NCI-H460 (cell line): ENCODE measurements at regions not wholly inside any gene's neighbourhood (a gene's known extent, or its start where the extent isn't known, plus 50 kb on each side); places are given as distances from the start of the nearest gene placed in this dataset.

Experiments
- DNase-seq: peaks from one replicate; pipeline ENCODE4 v3.0.0-alpha.2; 2016; ENCODE audit warnings: low read depth; ENCODE audit errors: extremely low read depth

GRCh38 chr22:49643998-49644397, 183.7 kb downstream of the BRD1 start:
- DNase-seq: no peak

GRCh38 chr22:49643466-49643865, 184.2 kb downstream of the BRD1 start:
- no peak for DNase-seq

DNA sequence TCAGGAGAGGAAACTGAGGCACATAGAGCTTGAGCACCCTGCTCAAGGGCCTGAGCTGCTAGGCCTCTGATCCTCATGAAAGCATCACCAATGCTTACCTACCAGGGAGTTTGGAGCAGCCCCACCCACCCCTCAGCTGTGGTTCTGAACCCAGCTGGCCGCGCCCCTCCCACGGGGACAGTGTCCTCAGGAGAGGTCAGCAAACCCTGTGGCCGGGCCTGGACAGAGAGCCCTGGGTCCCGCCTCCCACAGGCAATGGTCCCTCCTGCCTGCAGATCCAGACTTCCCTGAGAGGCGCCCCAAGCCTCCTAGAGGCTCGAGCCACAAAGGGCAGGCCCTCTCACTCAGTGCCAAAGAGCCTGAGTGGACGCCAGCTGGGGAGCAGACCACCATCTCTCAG, 184.9 kb downstream of the BRD1 start:
- no peak for DNase-seq

GRCh38 chr22:49642331-49642730, 185.3 kb downstream of the BRD1 start:
- no peak for DNase-seq

- no peak for DNase-seq
Observed at GRCh38 chr22:49641770-49642313, 185.8 kb downstream of the BRD1 start.

DNA sequence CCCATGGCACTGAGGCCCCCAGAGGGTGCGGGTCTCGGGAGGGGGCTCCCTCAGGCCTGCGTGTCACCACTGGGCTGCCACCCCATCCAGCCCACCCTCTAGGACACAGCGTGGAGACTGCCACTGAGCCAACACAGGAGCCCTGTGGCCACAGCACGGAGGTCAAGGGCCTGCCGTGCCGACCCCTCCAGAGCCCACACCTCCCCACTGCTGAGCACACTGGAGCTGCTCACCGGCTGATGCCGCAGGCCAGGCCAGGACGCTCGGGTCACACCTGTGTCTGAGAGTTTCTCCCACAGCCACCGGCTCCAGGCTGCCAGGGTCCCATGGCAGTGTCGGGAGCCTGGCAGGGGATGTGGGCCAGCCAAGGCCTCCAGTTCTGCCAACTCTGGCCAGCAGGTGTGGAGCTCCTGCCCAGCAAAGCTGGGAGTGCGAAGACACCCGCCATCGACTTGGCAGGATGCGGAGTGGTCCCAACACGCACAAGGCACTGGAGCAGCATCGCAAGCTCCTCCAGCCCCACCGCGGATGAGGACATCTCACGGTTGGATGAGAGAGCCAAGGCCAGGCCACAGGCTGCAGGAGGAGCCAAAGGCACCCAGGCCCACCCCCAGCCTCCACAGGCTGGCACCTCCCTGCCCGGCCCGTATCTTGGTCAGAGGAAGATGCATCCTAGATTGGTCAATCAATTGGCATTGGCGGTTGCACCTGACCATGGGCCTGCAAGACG, 187.1 kb downstream of the BRD1 start:
- no peak for DNase-seq

GRCh38 chr22:49639956-49640355, 187.7 kb downstream of the BRD1 start:
- no peak for DNase-seq

DNA sequence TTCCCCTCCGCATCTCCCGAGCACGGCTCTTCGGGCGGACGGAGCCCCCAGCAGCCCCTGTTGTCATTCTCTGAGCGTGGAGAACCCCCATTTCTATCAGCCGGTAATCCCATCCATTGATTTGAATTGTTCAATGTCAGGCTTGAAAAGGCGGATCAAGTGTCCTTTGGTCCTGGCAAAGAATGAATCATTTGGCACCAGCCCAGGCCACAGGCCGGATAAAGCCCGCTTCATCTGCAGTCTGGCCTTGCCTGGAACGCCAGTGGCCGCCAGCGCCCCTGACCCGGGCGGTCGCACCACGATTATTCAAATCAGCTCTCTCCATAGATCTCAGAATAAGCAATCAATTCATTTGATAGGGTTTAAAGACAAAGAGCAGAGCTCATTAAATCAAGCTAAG, 188.9 kb downstream of the BRD1 start:
- DNase-seq: no peak

GRCh38 chr22:49638001-49638400, 189.7 kb downstream of the BRD1 start:
- DNase-seq: no peak

- no peak for DNase-seq
Observed at GRCh38 chr22:49637255-49637760, 190.4 kb downstream of the BRD1 start.

GRCh38 chr22:49636649-49637048, 191.0 kb downstream of the BRD1 start:
- DNase-seq: no peak

DNA sequence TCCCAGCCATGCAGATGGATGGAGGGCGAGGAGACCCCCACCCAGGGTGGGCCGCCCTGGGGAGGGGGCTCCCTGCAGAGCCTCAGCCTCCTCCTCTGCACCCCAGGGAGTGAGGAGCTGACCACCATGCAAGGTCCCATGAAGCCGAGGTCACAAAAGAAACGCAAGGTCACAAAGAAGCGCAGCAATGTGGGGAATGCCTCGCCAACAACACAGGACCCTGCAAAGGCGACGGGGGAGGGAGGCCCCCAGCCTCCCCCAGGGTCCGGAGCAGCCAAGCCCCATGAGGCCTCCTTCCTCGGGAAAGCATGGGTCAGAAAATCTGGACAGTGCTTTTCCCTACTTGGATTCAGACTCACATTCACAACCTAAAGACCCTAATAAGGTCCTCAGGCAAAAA, 191.5 kb downstream of the BRD1 start:
- DNase-seq: no peak

DNA sequence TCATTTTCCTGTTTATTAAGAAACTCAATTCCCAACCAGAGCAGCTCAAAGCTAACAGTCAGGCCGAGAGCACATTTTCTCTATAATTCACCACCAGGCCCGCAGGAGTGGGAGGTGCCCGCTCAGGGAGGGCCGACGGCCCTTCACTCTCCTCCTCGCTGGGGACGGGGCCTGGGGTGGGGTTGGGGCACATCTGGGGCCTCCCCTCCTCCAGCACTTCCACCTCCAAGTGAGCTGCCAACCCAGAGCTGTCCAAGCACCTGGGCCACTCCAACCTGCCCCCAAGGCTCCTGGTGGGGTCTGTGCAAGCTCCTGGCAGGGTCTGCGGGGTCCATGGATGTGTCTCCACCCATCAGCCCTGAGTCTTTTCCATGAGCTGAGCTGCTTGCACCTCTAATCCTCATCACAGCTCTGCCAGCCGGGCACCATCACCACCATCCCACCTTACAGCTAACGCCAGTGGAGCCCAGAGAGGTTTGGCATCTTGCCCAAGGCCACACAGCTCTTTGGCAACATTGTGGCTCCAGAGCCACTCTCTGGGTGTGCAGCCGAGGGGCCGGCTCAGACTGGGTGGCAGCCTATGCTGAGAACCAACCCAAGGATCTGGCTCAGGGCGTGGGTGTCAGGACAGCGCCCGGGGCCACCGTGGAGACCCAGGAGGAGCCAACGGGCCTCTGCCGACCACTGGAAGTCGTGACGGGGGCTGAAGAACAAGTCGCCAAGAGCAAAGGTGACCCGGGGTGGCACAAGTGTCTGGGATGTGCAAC, 193.5 kb downstream of the BRD1 start:
- DNase-seq: no peak

- DNase-seq: no peak
Observed at GRCh38 chr22:49633010-49633324, 194.7 kb downstream of the BRD1 start.

- peak; percentile 43 for DNase-seq
Observed at GRCh38 chr22:49632199-49633009, 195.3 kb downstream of the BRD1 start.

GRCh38 chr22:49630448-49630946, 197.2 kb downstream of the BRD1 start:
- no peak for DNase-seq

GRCh38 chr22:49629586-49630447, 197.9 kb downstream of the BRD1 start:
- no peak for DNase-seq

DNA sequence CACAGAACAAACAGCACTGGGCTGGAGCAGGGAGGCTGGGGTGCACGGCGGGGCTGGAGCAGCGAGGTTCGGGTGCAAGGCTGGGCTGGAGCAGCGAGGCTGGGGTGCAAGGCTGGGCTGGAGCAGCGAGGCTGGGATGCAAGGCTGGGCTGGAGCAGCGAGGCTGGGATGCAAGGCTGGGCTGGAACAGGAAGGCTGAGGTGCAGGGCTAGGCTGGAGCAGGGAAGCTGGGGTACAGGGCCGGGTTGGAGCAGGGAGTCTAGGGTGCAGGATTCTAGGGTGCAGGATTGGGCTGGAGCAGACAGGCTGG, 198.5 kb downstream of the BRD1 start:
- DNase-seq: no peak

GRCh38 chr22:49628391-49629260, 199.0 kb downstream of the BRD1 start:
- peak; percentile 25 for DNase-seq
